Stimulated activated naive CD8-positive, alpha-beta T cell treated with anti-CD3 and anti-CD28 coated beads, Interleukin-15, Interleukin-2, amounts not matched to agents 100 U/mL and 50 U/mL, for 24 hours (primary cell): ENCODE measurements at regions not wholly inside any gene's neighbourhood (a gene's known extent, or its start where the extent isn't known, plus 50 kb on each side); places are given as distances from the start of the nearest gene placed in this dataset.

Experiments used
- ATAC-seq: fragments of 150-1000 bp; cut with Tn5 transposase; one replicate; pipeline ENCODE4 v1.10.0; 2021
- DNase-seq: peaks from one replicate; pipeline ENCODE4 v3.0.0; 2021

- ATAC-seq (no peak), DNase-seq (no peak)
These were observed 275.5 kb upstream of the TMEM161B start for GRCh38 chr5:88544136-88544645.

- DNase-seq (no peak), ATAC-seq (no peak)
These were observed 274.1 kb upstream of the TMEM161B start for GRCh38 chr5:88542786-88543185.

GRCh38 chr5:88540471-88541115 is 271.9 kb upstream of the TMEM161B start:
- DNase-seq (no peak), ATAC-seq (no peak)

GRCh38 chr5:88539693-88540365 is 271.2 kb upstream of the TMEM161B start:
- no peak for ATAC-seq
- no peak for DNase-seq

GRCh38 chr5:88539026-88539425 is 270.4 kb upstream of the TMEM161B start:
- ATAC-seq (no peak), DNase-seq (no peak)

- no peak for ATAC-seq
- DNase-seq = no peak
These were observed 267.5 kb upstream of the TMEM161B start for GRCh38 chr5:88536146-88536545.

- DNase-seq = no peak
- ATAC-seq = no peak
These were observed 256.3 kb upstream of the TMEM161B start for GRCh38 chr5:88524941-88525340.

- no peak for ATAC-seq
- DNase-seq = no peak
These were observed 250.4 kb upstream of the TMEM161B start for GRCh38 chr5:88519066-88519465.

GRCh38 chr5:88518131-88519016 is 249.7 kb upstream of the TMEM161B start:
- no peak for DNase-seq
- no peak for ATAC-seq

- DNase-seq = no peak
- ATAC-seq = no peak
These were observed 247.5 kb upstream of the TMEM161B start for GRCh38 chr5:88515881-88516819.

- no peak for ATAC-seq
- DNase-seq = no peak
These were observed 246.4 kb upstream of the TMEM161B start for GRCh38 chr5:88515068-88515467.

- DNase-seq (no peak), ATAC-seq (no peak)
These were observed 240.8 kb upstream of the TMEM161B start for GRCh38 chr5:88509403-88509802.

GRCh38 chr5:88507261-88507660 is 238.6 kb upstream of the TMEM161B start:
- no peak for ATAC-seq
- DNase-seq = no peak

GRCh38 chr5:88503406-88503805 is 234.8 kb upstream of the TMEM161B start:
- ATAC-seq (no peak), DNase-seq (no peak)

- no peak for DNase-seq
- ATAC-seq = no peak
These were observed 234.3 kb upstream of the TMEM161B start for GRCh38 chr5:88503041-88503345.

GRCh38 chr5:88502179-88503040 is 233.8 kb upstream of the TMEM161B start:
- peak; percentile 5 for DNase-seq
- peak; percentile 61 for ATAC-seq

GRCh38 chr5:88495810-88496209 is 227.2 kb upstream of the TMEM161B start:
- DNase-seq (no peak), ATAC-seq (no peak)

GRCh38 chr5:88490874-88491273 is 222.2 kb upstream of the TMEM161B start:
- no peak for ATAC-seq
- no peak for DNase-seq

- DNase-seq = no peak
These were observed 220.7 kb upstream of the TMEM161B start for GRCh38 chr5:88489364-88489763.

GRCh38 chr5:88488561-88488960 is 219.9 kb upstream of the TMEM161B start:
- DNase-seq = no peak
- no peak for ATAC-seq

More at GRCh38 chr5:88489364-88489763, 220.7 kb upstream of the TMEM161B start:
- no peak for ATAC-seq

GRCh38 chr5:88488130-88488529 is 219.5 kb upstream of the TMEM161B start:
- DNase-seq (no peak), ATAC-seq (no peak)
